ENCODE measurements at regions not wholly inside any gene's neighbourhood (a gene's known extent, or its start where the extent isn't known, plus 50 kb on each side); places are given as distances from the start of the nearest gene placed in this dataset.

- no peak for TF ChIP-seq CTCF (conservative IDR thresholded peaks at IDR 0.05 in 1 of 2, IDR thresholded peaks at IDR 0.05 in 1 of 2; ENCODE audit: low read depth in 1 of 2, low read length in 2 of 2)
- no peak for TF ChIP-seq EZH2 (IDR thresholded peaks at IDR 0.05; ENCODE audit: low read length, missing control alignments)
Observed at GRCh38 chr3:164024786-164025185, 1053.5 kb downstream of the SI start.
